ENCODE measurements at regions not wholly inside any gene's neighbourhood (a gene's known extent, or its start where the extent isn't known, plus 50 kb on each side); places are given as distances from the start of the nearest gene placed in this dataset.

DNA sequence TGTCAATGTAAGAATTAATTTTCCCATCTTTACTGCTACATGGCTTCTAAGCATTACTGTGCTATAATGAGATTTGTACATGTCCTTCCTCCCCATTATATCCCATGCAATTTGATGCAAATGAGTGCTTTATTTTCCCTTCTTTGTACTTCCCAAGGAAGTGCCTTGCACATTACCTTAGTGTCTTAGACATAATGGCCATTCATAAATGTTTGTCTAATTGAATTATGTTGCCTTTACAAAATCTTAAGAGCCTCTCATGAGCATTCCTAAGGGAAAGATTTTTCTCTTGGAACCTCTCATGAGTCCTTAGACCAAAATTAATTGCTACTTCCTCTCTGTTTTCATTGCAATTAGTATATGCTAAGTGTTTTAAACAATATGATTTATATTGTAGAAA, 741.7 kb downstream of the RERGL start:
- TF ChIP-seq, protein P1, sequence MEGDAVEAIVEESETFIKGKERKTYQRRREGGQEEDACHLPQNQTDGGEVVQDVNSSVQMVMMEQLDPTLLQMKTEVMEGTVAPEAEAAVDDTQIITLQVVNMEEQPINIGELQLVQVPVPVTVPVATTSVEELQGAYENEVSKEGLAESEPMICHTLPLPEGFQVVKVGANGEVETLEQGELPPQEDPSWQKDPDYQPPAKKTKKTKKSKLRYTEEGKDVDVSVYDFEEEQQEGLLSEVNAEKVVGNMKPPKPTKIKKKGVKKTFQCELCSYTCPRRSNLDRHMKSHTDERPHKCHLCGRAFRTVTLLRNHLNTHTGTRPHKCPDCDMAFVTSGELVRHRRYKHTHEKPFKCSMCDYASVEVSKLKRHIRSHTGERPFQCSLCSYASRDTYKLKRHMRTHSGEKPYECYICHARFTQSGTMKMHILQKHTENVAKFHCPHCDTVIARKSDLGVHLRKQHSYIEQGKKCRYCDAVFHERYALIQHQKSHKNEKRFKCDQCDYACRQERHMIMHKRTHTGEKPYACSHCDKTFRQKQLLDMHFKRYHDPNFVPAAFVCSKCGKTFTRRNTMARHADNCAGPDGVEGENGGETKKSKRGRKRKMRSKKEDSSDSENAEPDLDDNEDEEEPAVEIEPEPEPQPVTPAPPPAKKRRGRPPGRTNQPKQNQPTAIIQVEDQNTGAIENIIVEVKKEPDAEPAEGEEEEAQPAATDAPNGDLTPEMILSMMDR (IDR thresholded peaks at IDR 0.05), result no peak
- TF ChIP-seq POLR2A (IDR thresholded peaks at IDR 0.05), result no peak
- no peak for TF ChIP-seq EP300 (IDR thresholded peaks at IDR 0.05)
